Smooth muscle cell (in vitro differentiated cells): ENCODE measurements at regions not wholly inside any gene's neighbourhood (a gene's known extent, or its start where the extent isn't known, plus 50 kb on each side); places are given as distances from the start of the nearest gene placed in this dataset.

Source experiments
- DNase-seq: peaks from one replicate; lab custom pipeline; 2025; ENCODE audit not compliant: unreplicated experiment; lab: John Stamatoyannopoulos, UW
- H2AFZ ChIP-seq: fragments of 200-600 bp; sonication (generic); 2 replicates; pipeline ENCODE4 v1.6.0; 2016; ENCODE audit warnings: antibody characterized with exemption, low read depth, mild to moderate bottlenecking
- H3F3A ChIP-seq: fragments of 200-600 bp; sonication (generic); 2 replicates; pipeline ENCODE4 v1.6.0; 2017; ENCODE audit warnings: antibody characterized with exemption, low read depth
- H3K27ac ChIP-seq: fragments of 200-600 bp; sonication (generic); 2 replicates; pipeline ENCODE4 v1.5.1; 2016; ENCODE audit warnings: low read depth, mild to moderate bottlenecking
- H3K27me3 ChIP-seq: fragments of 200-600 bp; sonication (generic); 2 replicates; pipeline ENCODE4 v1.6.1; 2016; ENCODE audit warnings: low read depth, mild to moderate bottlenecking
- H3K36me3 ChIP-seq: fragments of 200-600 bp; sonication (generic); 2 replicates; pipeline ENCODE4 v1.5.1; 2016; ENCODE audit warnings: low read depth
- H3K4me1 ChIP-seq: fragments of 200-600 bp; sonication (generic); 2 replicates; pipeline ENCODE4 v1.5.1; 2016; ENCODE audit warnings: low read depth
- H3K4me2 ChIP-seq: fragments of 200-600 bp; sonication (generic); 2 replicates; pipeline ENCODE4 v1.6.0; 2016; ENCODE audit warnings: mild to moderate bottlenecking
- H3K4me3 ChIP-seq: fragments of 200-600 bp; sonication (generic); 2 replicates; pipeline ENCODE4 v1.5.1; 2016; ENCODE audit warnings: mild to moderate bottlenecking
- H3K79me2 ChIP-seq: fragments of 200-600 bp; sonication (generic); 2 replicates; pipeline ENCODE4 v1.6.0; 2016; ENCODE audit warnings: low read depth, mild to moderate bottlenecking
- H3K9ac ChIP-seq: fragments of 200-600 bp; sonication (generic); 2 replicates; pipeline ENCODE4 v1.6.0; 2016; ENCODE audit warnings: low read depth
- H3K9me3 ChIP-seq: fragments of 200-600 bp; sonication (generic); replicated peaks from 2 replicates; pipeline ENCODE4 v1.5.1; 2016; ENCODE audit warnings: low read depth
- H4K20me1 ChIP-seq: fragments of 200-600 bp; sonication (generic); 2 replicates; pipeline ENCODE4 v1.6.0; 2016; ENCODE audit warnings: low read depth
- WGBS: methylation state at CpG from one replicate; pipeline ENCODE4 v1.1.7; 2016; ENCODE audit warnings: low lambda C conversion rate; 5-methylcytosine and 5-hydroxymethylcytosine counted together
- TF ChIP-seq, protein P1 (sequence below): fragments of 200-600 bp; sonication (generic); IDR thresholded peaks from 2 replicates; pipeline ENCODE4 v1.5.1; 2017; ENCODE audit warnings: borderline replicate concordance, mild to moderate bottlenecking, antibody characterized with exemption; ENCODE audit not compliant: insufficient read depth, poor library complexity, severe bottlenecking

- no peak overlapping the region for H3K4me2 ChIP-seq
- no peaks in the 10 kb centered on the region for H3K27me3 ChIP-seq
- H3K9me3 ChIP-seq, result no peaks in the 10 kb centered on the region
- no peak overlapping the region for H3K27ac ChIP-seq
- no peaks in the 10 kb centered on the region for H3K36me3 ChIP-seq
- no peaks in the 10 kb centered on the region for H3F3A ChIP-seq
- H2AFZ ChIP-seq, result no peak overlapping the region
- H3K9ac ChIP-seq, result no peak overlapping the region
- H3K4me3 ChIP-seq, result no peak overlapping the region
- no peaks in the 10 kb centered on the region for H4K20me1 ChIP-seq
- WGBS, result 100% methylated on average over 1 of the region's 1 CpG
- DNase-seq, result no peak
- TF ChIP-seq, protein P1, sequence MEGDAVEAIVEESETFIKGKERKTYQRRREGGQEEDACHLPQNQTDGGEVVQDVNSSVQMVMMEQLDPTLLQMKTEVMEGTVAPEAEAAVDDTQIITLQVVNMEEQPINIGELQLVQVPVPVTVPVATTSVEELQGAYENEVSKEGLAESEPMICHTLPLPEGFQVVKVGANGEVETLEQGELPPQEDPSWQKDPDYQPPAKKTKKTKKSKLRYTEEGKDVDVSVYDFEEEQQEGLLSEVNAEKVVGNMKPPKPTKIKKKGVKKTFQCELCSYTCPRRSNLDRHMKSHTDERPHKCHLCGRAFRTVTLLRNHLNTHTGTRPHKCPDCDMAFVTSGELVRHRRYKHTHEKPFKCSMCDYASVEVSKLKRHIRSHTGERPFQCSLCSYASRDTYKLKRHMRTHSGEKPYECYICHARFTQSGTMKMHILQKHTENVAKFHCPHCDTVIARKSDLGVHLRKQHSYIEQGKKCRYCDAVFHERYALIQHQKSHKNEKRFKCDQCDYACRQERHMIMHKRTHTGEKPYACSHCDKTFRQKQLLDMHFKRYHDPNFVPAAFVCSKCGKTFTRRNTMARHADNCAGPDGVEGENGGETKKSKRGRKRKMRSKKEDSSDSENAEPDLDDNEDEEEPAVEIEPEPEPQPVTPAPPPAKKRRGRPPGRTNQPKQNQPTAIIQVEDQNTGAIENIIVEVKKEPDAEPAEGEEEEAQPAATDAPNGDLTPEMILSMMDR, result no peak
- no peaks in the 10 kb centered on the region for H3K4me1 ChIP-seq
- H3K79me2 ChIP-seq, result no peaks in the 10 kb centered on the region
Observed at GRCh38 chr11:23202611-23203010, 342.3 kb upstream of the CCDC179 start.

DNA sequence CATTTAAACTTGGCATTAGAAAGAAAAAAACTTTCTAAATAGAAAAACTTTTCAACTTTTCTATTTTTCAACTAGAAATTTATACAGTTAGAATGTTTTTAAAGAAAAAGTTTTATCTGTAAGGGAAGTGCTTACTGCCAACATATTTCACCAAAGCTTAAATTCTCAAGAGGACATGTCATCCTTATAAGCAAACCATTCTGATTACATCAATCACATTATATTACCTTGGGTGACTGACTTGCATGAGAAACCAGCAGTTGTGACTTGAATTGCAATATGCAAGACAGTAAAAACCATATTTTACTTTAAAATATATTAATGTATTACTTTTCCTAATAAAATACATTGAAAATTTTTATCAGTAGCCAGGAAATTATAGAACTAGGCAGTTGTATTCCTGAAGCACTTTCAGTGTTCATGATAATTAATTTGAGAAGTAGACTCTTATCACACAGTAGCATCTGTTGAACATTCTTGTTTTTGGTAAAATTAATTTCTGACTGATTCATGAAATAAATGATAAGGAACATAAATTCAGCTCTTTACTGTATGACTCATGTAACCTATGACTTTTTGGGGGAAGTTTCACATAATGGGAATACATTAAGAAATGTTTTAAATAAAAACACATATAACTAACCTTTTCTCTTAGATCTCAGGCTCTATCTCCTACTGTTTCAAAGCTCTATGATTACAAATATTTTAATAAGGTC, 345.0 kb upstream of the CCDC179 start:
- Histone ChIP-seq H3K79me2 (no peaks in the 10 kb centered on the region), H3K27me3 (no peaks in the 10 kb centered on the region), H3K36me3 (no peaks in the 10 kb centered on the region), H3K4me2 (no peak overlapping the region), H4K20me1 (no peaks in the 10 kb centered on the region), H3K9me3 (no peaks in the 10 kb centered on the region), H3K9ac (no peak overlapping the region), H2AFZ (peak overlapping the region; percentile 27), H3K4me1 (no peaks in the 10 kb centered on the region), H3F3A (no peaks in the 10 kb centered on the region), H3K4me3 (no peak overlapping the region), H3K27ac (no peak overlapping the region)
- no peak for DNase-seq
- TF ChIP-seq, protein P1, result no peak

DNA sequence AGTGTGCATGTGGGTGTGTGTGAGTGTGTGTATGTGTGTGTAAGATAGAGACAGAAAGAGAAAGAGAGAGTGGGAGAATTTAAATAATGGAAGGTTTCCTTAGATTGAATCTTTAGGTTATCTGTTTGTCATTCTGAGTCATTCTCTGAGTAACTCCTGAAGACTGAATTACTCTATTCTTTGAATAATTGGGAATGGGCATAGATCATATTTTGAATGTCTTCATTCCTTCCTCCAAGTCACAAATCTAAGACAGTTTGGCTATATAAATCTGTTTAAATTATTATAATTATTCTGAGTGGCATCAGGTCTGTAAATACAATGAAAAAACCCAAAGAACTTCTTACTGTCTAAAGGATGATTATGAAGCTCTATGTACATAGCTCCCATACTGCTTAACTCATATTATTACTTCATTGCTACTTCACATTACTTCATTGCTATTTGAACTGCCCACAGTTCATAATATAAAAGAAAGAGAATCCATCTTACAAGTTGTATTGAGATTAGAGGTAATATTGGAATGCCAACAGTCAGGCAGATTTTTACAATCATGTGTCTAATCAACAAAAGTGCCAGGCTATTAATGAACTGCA, 346.6 kb upstream of the CCDC179 start:
- Histone ChIP-seq H3K79me2 (no peaks in the 10 kb centered on the region), H3K27me3 (no peaks in the 10 kb centered on the region), H4K20me1 (no peaks in the 10 kb centered on the region), H2AFZ (no peak overlapping the region), H3K27ac (no peak overlapping the region), H3K4me2 (no peak overlapping the region), H3F3A (no peaks in the 10 kb centered on the region), H3K9ac (no peak overlapping the region), H3K9me3 (no peaks in the 10 kb centered on the region), H3K4me1 (no peaks in the 10 kb centered on the region), H3K36me3 (no peaks in the 10 kb centered on the region), H3K4me3 (no peak overlapping the region)
- TF ChIP-seq, protein P1, result no peak
- DNase-seq, result no peak

DNA sequence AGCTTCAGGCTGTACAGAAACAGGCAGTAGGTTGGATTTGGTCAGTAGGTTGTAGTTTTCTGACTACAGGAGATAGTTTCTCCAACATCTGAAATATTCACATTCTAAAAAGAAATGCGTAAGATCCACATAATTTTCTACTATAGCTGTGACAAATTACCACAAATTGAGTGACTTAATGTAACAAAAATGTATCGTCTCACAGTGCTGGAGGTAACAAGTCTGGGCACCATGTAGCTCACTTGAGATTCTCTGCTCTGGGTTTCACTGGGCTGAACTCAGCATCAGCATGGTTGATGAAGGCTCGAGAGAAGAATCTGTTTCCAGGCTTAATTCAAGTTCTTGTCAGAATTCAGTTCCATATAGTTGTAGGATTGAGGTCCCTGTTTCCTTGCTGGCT, 350.9 kb upstream of the CCDC179 start:
- Histone ChIP-seq H3K79me2 (no peaks in the 10 kb centered on the region), H3K9me3 (no peaks in the 10 kb centered on the region), H3K36me3 (no peaks in the 10 kb centered on the region), H2AFZ (no peak overlapping the region), H3K27me3 (no peaks in the 10 kb centered on the region), H3K4me1 (no peaks in the 10 kb centered on the region), H3K4me2 (no peak overlapping the region), H3K27ac (no peak overlapping the region), H3K9ac (no peak overlapping the region), H3K4me3 (no peak overlapping the region), H3F3A (no peaks in the 10 kb centered on the region), H4K20me1 (no peaks in the 10 kb centered on the region)
- TF ChIP-seq, protein P1, result no peak
- DNase-seq, result no peak
- 80% methylated on average over 3 of the region's 3 CpGs for WGBS
